GM18870 (cell line): ENCODE measurements at regions not wholly inside any gene's neighbourhood (a gene's known extent, or its start where the extent isn't known, plus 50 kb on each side); places are given as distances from the start of the nearest gene placed in this dataset.
"Not testable (repeated sequence)": the region's sequence is repeated elsewhere in the genome, so short reads cannot be mapped to it uniquely, and the experiment has no call there.

ENCODE experiments used
- ATAC-seq: cut with Tn5 transposase; IDR thresholded peaks from one replicate; pipeline ENCODE4 v1.9.1; 2021; ENCODE audit warnings: moderate library complexity; ENCODE audit not compliant: unreplicated experiment

- ATAC-seq = no peak
These were observed 607.2 kb upstream of the NOVA1 start for GRCh38 chr14:27205036-27205435.

GRCh38 chr14:27211741-27212140, 613.9 kb upstream of the NOVA1 start:
- no peak for ATAC-seq

GRCh38 chr14:27222671-27223070, 624.8 kb upstream of the NOVA1 start:
- no peak for ATAC-seq

GRCh38 chr14:27223906-27224305, 626.1 kb upstream of the NOVA1 start:
- ATAC-seq = no peak

- no peak for ATAC-seq
These were observed 630.2 kb upstream of the NOVA1 start for GRCh38 chr14:27228053-27228452.

GRCh38 chr14:27234331-27234730, 636.5 kb upstream of the NOVA1 start:
- no peak for ATAC-seq

GRCh38 chr14:27236601-27237000, 638.8 kb upstream of the NOVA1 start:
- no peak for ATAC-seq

- ATAC-seq = no peak
These were observed 645.0 kb upstream of the NOVA1 start for GRCh38 chr14:27242874-27243273.

- ATAC-seq = no peak
These were observed 645.5 kb upstream of the NOVA1 start for GRCh38 chr14:27243365-27243764.

GRCh38 chr14:27245947-27246346, 648.1 kb upstream of the NOVA1 start:
- no peak for ATAC-seq

GRCh38 chr14:27253966-27254365, 656.1 kb upstream of the NOVA1 start:
- no peak for ATAC-seq

- no peak for ATAC-seq
These were observed 659.0 kb upstream of the NOVA1 start for GRCh38 chr14:27256805-27257204.

GRCh38 chr14:27267876-27268275, 670.0 kb upstream of the NOVA1 start:
- no peak for ATAC-seq

GRCh38 chr14:27270716-27271115, 672.9 kb upstream of the NOVA1 start:
- no peak for ATAC-seq

GRCh38 chr14:27278341-27278740, 680.5 kb upstream of the NOVA1 start:
- no peak for ATAC-seq

GRCh38 chr14:27305441-27305945, 707.7 kb upstream of the NOVA1 start:
- ATAC-seq = no peak

GRCh38 chr14:27312730-27313129, 714.9 kb upstream of the NOVA1 start:
- ATAC-seq = not testable (repeated sequence)

- ATAC-seq = no peak
These were observed 716.4 kb upstream of the NOVA1 start for GRCh38 chr14:27314231-27314630.

GRCh38 chr14:27315477-27315876, 717.6 kb upstream of the NOVA1 start:
- no peak for ATAC-seq

- no peak for ATAC-seq
These were observed 718.1 kb upstream of the NOVA1 start for GRCh38 chr14:27315947-27316346.

- ATAC-seq = no peak
These were observed 721.1 kb upstream of the NOVA1 start for GRCh38 chr14:27318774-27319420.

- no peak for ATAC-seq
These were observed 722.4 kb upstream of the NOVA1 start for GRCh38 chr14:27320261-27320660.

- ATAC-seq = no peak
These were observed 729.3 kb upstream of the NOVA1 start for GRCh38 chr14:27327095-27327494.
